ENCODE measurements at regions not wholly inside any gene's neighbourhood (a gene's known extent, or its start where the extent isn't known, plus 50 kb on each side); places are given as distances from the start of the nearest gene placed in this dataset.
"Not testable (repeated sequence)": the region's sequence is repeated elsewhere in the genome, so short reads cannot be mapped to it uniquely, and the experiment has no call there.

GRCh38 chr7:94311515-94311914 lies 83.2 kb upstream of the COL1A2 start:
- DNase-seq (ENCODE audit: low read depth), result no peak

GRCh38 chr7:94313926-94314325 lies 80.8 kb upstream of the COL1A2 start:
- peak; percentile 55 for DNase-seq (ENCODE audit: low read depth)

DNA sequence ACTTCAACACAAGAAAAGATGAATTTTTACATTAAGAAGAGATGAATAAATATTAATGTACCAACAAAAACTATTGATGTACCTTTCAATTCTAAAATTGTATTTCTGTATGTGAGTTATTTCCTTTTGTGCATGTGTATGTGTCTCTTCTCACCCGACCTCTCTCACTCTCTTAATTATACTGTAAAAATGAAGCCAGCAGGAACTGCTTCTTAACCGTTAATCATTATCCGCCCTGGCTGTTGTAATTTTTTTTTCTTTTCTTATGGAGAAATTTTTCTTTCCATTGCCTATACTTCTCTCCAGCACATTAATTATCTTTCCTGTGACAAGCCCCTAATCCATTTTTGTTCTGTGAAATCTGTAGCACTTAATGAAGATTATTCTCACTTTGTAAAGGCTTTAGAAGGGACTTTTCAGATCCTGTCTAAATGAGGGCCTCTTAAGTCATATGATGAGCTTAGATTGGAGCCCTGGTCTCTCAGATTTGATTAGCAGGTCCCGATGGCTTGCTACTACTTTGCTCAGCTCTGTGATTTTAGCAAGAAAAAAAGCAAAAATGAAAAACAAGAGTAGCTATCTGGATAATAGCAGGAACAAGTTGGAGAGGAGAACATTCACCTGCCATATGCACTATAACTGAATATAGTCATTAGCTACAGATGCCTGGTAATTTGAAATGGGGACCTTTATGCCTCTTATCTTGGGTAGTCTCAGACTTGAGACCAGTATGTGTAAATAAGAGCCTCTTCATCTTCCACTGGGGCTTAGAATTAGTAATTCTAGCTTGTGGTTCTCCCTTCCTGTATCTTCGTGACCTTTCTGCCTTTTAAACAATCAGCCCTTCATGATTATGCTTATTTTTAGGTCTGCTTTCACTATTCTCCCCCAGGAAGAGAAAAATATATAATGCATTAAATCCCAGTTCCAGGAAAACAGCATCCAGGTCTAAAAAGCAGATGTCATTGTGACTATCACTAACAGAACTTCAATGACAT lies 80.0 kb upstream of the COL1A2 start:
- DNase-seq (ENCODE audit: low read depth), result peak; percentile 49

DNA sequence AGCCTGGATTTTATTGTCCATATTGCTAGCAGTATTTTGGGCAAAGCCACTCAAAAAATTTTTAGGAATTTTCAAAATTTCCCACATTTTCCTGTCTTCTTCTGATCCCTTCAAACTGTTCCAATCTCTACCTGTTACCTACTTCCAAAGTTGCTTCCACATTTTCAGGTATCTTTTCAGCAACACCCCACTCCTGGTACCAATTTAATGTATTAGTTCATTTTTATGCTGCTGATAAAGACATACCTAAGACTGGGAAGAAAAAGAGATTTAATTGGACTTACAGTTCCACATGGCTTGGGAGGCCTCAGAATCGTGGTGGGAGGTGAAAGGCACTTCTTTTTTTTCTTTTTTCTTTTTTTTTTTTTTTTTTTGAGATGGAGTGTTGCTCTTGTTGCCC lies 73.6 kb upstream of the COL1A2 start:
- not testable (repeated sequence) for DNase-seq (ENCODE audit: low read depth)

DNA sequence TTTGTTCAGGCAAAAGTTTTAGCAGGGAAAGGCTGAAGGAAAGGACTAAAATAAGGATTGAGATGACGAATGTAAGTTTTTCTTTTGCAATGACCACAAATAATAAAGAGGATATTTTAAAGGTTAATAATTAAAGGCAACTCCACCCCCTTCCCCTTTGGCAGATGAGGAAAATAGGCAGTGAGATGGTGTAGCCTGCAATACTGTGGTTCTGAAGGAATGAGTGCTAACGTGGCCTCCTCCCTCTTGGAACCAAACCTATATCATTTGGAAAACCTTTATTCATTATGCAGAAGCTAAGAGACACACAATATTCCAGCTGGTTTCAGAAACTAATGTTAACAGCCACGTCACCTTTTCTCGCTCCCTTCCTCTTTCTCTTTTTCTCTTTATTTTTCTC lies 70.9 kb upstream of the COL1A2 start:
- no peak for DNase-seq (ENCODE audit: low read depth)

- no peak for DNase-seq (ENCODE audit: low read depth)
Observed at GRCh38 chr7:94324380-94325121, 70.1 kb upstream of the COL1A2 start.

- no peak for DNase-seq (ENCODE audit: low read depth)
Observed at GRCh38 chr7:94325122-94325475, 69.6 kb upstream of the COL1A2 start.

DNA sequence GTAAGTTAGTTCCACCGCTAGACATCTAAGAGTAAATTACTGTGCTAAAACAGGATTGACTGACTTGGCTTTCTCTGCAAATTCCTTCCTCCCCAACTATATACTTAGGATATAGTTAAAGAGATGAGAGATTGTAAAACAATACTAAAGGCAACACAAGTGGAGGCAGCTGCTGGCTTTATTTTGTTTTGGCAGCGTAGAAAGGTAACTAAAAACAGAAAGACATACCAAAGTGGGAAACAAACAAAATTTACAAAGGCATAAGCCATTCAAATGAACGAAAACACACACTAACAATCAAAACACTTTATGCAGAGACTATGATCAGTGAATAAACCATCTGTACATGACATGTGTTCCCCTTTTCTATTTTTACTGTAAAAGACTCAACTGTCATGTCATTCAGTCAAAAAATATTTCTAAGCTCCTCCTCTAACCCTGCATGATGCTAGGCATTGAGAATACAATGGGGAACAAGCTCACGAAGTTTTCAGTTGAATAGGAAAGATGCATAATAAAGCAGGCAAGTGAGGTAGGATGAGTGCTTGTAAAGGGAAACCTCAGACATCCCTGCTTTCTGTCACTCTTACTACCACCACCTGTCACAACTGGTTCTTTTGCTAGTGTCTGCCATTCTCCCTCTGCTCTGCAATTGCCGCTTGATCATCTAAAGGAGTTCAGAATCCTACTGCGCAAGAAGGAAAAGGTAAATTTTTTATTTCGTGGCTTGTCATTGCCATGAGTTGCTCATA lies 64.2 kb upstream of the COL1A2 start:
- no peak for DNase-seq (ENCODE audit: low read depth)

- no peak for DNase-seq (ENCODE audit: low read depth)
Observed at GRCh38 chr7:94332571-94332970, 62.1 kb upstream of the COL1A2 start.

- no peak for DNase-seq (ENCODE audit: low read depth)
Observed at GRCh38 chr7:94333810-94334209, 60.9 kb upstream of the COL1A2 start.

DNA sequence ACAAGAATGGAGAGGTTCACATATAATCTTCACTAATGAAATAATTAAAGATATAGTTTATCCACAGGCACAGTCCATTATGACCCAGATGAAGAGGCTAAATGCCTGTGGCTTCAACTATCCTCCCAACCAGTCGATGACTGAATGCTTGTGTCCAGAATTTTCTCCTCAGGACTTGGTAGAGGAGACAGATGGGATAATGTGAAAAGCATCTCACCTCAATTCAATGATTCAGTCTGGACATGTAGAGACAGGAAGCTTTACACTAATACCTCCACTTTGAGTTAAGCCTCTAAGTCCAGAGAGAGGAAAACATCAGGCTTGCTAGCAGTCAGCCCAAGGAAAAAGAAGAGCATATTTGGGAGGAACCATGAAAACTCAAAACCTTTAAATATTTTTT lies 59.1 kb upstream of the COL1A2 start:
- DNase-seq (ENCODE audit: low read depth), result peak; percentile 50

DNA sequence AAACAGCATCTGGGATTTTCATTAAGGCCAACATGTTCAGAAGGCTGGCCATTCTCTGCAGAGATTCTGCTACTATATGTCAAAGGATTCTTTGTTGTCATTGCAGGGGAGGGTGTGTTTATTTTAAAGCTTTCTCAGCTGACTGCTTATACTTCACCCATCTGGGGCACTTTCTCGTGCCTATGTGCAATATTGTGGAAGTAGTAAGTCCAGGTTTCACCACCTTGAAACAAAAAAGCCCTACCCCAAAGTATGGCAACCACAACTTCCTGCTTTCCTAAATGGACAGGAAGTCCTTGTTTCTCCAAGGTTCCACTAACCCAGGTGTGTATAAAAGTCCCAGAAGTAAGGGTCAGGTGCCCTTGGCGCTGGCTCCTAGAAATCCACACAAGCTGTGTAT lies 58.7 kb upstream of the COL1A2 start:
- no peak for DNase-seq (ENCODE audit: low read depth)

GRCh38 chr7:94338921-94339371 lies 55.7 kb upstream of the COL1A2 start:
- peak; percentile 79 for DNase-seq (ENCODE audit: low read depth)

DNA sequence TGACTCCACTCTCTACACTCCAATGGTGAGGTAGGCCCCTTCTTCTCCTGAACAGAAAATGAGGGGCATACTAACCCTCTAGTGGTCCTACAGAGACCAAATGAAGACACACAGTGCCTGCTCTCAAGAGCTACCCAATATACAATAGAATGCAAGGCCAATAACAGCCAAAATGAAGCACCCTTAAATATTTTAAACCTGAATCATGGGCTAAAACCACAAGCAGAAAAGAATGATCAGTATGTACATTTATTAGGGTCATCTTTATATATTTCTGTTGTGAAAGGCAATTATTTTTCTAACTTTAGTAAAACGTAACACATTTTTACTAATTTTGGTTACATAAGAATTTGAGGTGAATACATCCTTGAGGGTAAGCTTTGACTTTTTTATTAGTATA lies 49.9 kb upstream of the COL1A2 start:
- peak; percentile 79 for DNase-seq (ENCODE audit: low read depth)
